ENCODE measurements at regions not wholly inside any gene's neighbourhood (a gene's known extent, or its start where the extent isn't known, plus 50 kb on each side); places are given as distances from the start of the nearest gene placed in this dataset.

DNA sequence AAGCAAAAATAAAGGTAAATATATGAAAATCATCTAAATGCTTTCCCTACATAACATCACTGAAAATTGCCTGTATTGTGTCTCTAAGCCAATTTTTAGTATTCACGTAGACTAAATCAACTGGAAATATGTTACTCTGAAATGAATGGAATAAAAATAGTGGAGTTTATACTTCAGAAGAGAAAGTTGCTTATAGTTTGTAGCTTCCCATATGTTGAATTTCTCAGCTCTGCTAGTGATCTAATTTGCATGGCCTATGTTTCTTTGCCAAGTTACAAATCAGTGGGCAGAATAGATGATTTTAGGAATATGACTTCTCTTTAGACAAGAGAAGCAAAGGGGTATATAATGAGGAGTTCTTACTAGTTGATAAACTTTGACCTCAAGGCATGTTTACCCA lies 850.2 kb downstream of the OLFM4 start:
- no peaks in the 10 kb centered on the region for H4K20me1 ChIP-seq (replicated peaks; ENCODE audit: control insufficient read depth, extremely low read depth, insufficient read depth, low read length)
- H3K36me3 ChIP-seq (ENCODE audit: control insufficient read depth in 2 of 2, extremely low read depth in 1 of 2, insufficient read depth in 2 of 2, low read length in 2 of 2) = no peaks in the 10 kb centered on the region
- TF ChIP-seq, protein P1, sequence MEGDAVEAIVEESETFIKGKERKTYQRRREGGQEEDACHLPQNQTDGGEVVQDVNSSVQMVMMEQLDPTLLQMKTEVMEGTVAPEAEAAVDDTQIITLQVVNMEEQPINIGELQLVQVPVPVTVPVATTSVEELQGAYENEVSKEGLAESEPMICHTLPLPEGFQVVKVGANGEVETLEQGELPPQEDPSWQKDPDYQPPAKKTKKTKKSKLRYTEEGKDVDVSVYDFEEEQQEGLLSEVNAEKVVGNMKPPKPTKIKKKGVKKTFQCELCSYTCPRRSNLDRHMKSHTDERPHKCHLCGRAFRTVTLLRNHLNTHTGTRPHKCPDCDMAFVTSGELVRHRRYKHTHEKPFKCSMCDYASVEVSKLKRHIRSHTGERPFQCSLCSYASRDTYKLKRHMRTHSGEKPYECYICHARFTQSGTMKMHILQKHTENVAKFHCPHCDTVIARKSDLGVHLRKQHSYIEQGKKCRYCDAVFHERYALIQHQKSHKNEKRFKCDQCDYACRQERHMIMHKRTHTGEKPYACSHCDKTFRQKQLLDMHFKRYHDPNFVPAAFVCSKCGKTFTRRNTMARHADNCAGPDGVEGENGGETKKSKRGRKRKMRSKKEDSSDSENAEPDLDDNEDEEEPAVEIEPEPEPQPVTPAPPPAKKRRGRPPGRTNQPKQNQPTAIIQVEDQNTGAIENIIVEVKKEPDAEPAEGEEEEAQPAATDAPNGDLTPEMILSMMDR (IDR thresholded peaks at IDR 0.05; ENCODE audit: extremely low read depth in 1 of 2, insufficient read depth in 1 of 2, low read depth in 1 of 2, low read length in 2 of 2) = no peak
- TF ChIP-seq EZH2 (IDR thresholded peaks at IDR 0.05; ENCODE audit: borderline replicate concordance, low read depth, low read length, severe bottlenecking) (no peak), MYC (IDR thresholded peaks at IDR 0.05; ENCODE audit: low read depth, low read length) (no peak), JUN (IDR thresholded peaks at IDR 0.05; ENCODE audit: borderline replicate concordance, insufficient read depth, insufficient read length, low read depth) (no peak)
- H3K4me2 ChIP-seq (ENCODE audit: insufficient read depth, low read length) = no peak overlapping the region
- intact Hi-C loops (cut with micrococcal nuclease) (no loop called here), dilution Hi-C loops (cut with MboI; ENCODE audit: extremely low pct_ligation_motif_present, low sequenced_read_pairs) (no loop called here)
- no peaks in the 10 kb centered on the region for H3K9me1 ChIP-seq (replicated peaks; ENCODE audit: control insufficient read depth, extremely low read depth, insufficient read depth, low read length)
- ChIA-PET CTCF (no interaction called here), POLR2A (no interaction called here)
- no TSS peak for BruUV-seq (replicated peaks)
- no peaks in the 10 kb centered on the region for H3K27me3 ChIP-seq (ENCODE audit: control insufficient read depth in 2 of 2, insufficient read depth in 2 of 2, low read length in 2 of 2)
- DNase-seq (ENCODE audit: low read depth, low spot score) = no peak
- no peak overlapping the region for H3K27ac ChIP-seq (ENCODE audit: insufficient read depth, low read depth, low read length)
- peaks cover 3% of the 10 kb centered on the region for H3K9me3 ChIP-seq (replicated peaks; ENCODE audit: control insufficient read depth, insufficient read depth, low read length)
- FAIRE-seq = no peak
- H3K79me2 ChIP-seq (ENCODE audit: control insufficient read depth, insufficient read depth, low read length) = no peaks in the 10 kb centered on the region
- H3K4me3 ChIP-seq (replicated peaks in 1 of 3; ENCODE audit: insufficient read depth in 1 of 3, low read depth in 1 of 3, low read length in 3 of 3) = no peak overlapping the region
- H2AFZ ChIP-seq (ENCODE audit: low read depth, low read length) = no peak overlapping the region
- no peaks in the 10 kb centered on the region for H3K4me1 ChIP-seq (ENCODE audit: control insufficient read depth, extremely low read depth, insufficient read depth, low read length)
- H3K9ac ChIP-seq (replicated peaks; ENCODE audit: extremely low read depth, insufficient read depth, low read length) = no peak overlapping the region

DNA sequence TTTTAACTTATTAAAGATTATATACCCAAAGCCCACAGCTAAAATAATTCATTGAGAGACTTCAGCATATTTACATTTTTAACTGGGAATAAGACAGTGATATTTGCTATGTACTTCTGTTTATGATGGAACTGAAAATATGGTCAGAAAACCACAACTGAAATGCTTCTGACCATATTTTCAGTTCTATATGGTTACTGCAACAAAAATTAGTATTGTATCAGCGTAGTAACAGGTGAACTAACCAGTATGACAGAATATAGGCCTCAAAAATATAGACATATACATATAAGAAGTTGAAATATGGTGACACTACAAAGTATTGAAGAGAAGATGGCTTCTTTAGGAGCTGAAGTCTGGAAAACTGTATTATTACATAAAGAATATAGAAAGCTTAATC lies 857.4 kb downstream of the OLFM4 start:
- H3K79me2 ChIP-seq (ENCODE audit: control insufficient read depth, insufficient read depth, low read length) = no peaks in the 10 kb centered on the region
- TF ChIP-seq, protein P1 (IDR thresholded peaks at IDR 0.05; ENCODE audit: extremely low read depth in 1 of 2, insufficient read depth in 1 of 2, low read depth in 1 of 2, low read length in 2 of 2) = no peak
- TF ChIP-seq GATA2 (IDR thresholded peaks at IDR 0.05; ENCODE audit: insufficient read depth, insufficient read length, low read depth, low read length) (no peak), JUN (IDR thresholded peaks at IDR 0.05; ENCODE audit: borderline replicate concordance, insufficient read depth, insufficient read length, low read depth) (no peak), EZH2 (IDR thresholded peaks at IDR 0.05; ENCODE audit: borderline replicate concordance, low read depth, low read length, severe bottlenecking) (no peak), POLR2A (IDR thresholded peaks at IDR 0.05; ENCODE audit: low read depth, low read length) (no peak), POLR2AphosphoS5 (IDR thresholded peaks at IDR 0.05; ENCODE audit: insufficient read depth, low read depth, low read length) (no peak), FOS (IDR thresholded peaks at IDR 0.05; ENCODE audit: borderline replicate concordance, insufficient read depth, low read length) (no peak), MYC (IDR thresholded peaks at IDR 0.05; ENCODE audit: low read depth, low read length) (no peak)
- TF ChIP-seq, protein P2, sequence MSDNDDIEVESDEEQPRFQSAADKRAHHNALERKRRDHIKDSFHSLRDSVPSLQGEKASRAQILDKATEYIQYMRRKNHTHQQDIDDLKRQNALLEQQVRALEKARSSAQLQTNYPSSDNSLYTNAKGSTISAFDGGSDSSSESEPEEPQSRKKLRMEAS (IDR thresholded peaks at IDR 0.05; ENCODE audit: insufficient read depth, insufficient read length) = no peak
- H3K4me3 ChIP-seq (replicated peaks in 1 of 3; ENCODE audit: insufficient read depth in 1 of 3, low read depth in 1 of 3, low read length in 3 of 3) = no peak overlapping the region
- dilution Hi-C loops (cut with MboI; ENCODE audit: extremely low pct_ligation_motif_present, low sequenced_read_pairs) = no loop called here
- ChIA-PET CTCF (interaction anchor here (0.6 to 1.7 kb wide), 2 partner anchors 21 to 223 kb away, joined by 3 read pairs; no protein-coding TSS in a partner anchor), POLR2A (no interaction called here)
- no peaks in the 10 kb centered on the region for H3K4me1 ChIP-seq (ENCODE audit: control insufficient read depth, extremely low read depth, insufficient read depth, low read length)
- intact Hi-C loops (cut with micrococcal nuclease) = no loop called here
- H3K36me3 ChIP-seq (ENCODE audit: control insufficient read depth in 2 of 2, extremely low read depth in 1 of 2, insufficient read depth in 2 of 2, low read length in 2 of 2) = no peaks in the 10 kb centered on the region
- peaks cover 2% of the 10 kb centered on the region for H3K9me3 ChIP-seq (replicated peaks; ENCODE audit: control insufficient read depth, insufficient read depth, low read length)
- H3K9ac ChIP-seq (replicated peaks; ENCODE audit: extremely low read depth, insufficient read depth, low read length) = no peak overlapping the region
- no peak overlapping the region for H2AFZ ChIP-seq (ENCODE audit: low read depth, low read length)
- H3K27me3 ChIP-seq (ENCODE audit: control insufficient read depth in 2 of 2, insufficient read depth in 2 of 2, low read length in 2 of 2) = no peaks in the 10 kb centered on the region
- no peak for DNase-seq (ENCODE audit: low read depth, low spot score)
- no peak overlapping the region for H3K4me2 ChIP-seq (ENCODE audit: insufficient read depth, low read length)
- no TSS peak for BruUV-seq (replicated peaks)
- H3K27ac ChIP-seq (ENCODE audit: insufficient read depth, low read depth, low read length) = no peak overlapping the region
- no peak for FAIRE-seq
- no peaks in the 10 kb centered on the region for H3K9me1 ChIP-seq (replicated peaks; ENCODE audit: control insufficient read depth, extremely low read depth, insufficient read depth, low read length)
- H4K20me1 ChIP-seq (replicated peaks; ENCODE audit: control insufficient read depth, extremely low read depth, insufficient read depth, low read length) = no peaks in the 10 kb centered on the region
